ENCODE measurements at regions not wholly inside any gene's neighbourhood (a gene's known extent, or its start where the extent isn't known, plus 50 kb on each side); places are given as distances from the start of the nearest gene placed in this dataset.

DNA sequence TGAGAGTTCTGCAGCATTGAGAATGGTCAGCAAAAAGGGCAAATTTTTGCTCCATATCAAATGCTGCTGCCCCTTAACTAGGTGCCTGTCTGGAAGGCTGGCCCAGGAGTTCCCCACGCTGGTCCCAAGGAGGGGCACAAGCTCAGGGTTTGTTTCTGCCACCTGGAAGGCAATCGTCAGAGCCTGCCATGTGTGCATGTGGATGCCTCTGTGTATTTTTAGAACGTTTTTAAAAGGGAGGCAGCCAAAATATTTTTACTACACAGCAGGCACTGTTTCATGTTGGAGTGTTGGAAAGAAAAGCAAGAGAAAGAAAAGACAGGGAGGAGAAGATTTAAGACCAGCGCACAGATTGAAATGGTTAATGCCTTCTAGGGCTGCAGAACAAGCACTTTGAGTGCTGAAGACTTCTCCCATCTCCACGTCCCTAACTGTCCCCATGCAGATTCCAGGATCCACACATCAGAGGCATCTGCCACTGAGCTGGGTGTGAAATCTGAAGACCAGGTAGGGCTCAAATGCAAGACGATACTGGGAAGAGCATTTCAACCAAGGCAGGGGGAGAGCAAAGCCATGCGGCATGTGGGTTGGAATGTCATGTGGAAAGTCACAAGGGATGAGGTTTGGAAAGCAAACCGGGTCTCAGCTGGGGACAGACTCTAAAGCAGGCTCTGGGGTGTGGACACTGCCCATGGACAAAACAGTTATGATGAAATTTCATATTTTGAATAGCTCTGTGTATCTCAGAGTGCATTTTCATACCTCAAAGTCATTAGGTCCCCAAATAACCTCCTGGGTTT is 557.2 kb downstream of the BCL11B start:
- CTCF ChIA-PET (ENCODE audit: low intra/inter-chr PET ratio, low total read pairs): no interaction called here
- no peak overlapping the region for H3K4me2 ChIP-seq (ENCODE audit: low read depth, low read length)
- BruUV-seq (replicated peaks): no TSS peak
- TF ChIP-seq PCBP2 (optimal IDR thresholded peaks at IDR 0.05; ENCODE audit: low read depth, low read length, poor library complexity, severe bottlenecking) (no peak), STAT5B (CRISPR knock-in tag; IDR thresholded peaks at IDR 0.05) (no peak), ZNF34 (CRISPR knock-in tag; IDR thresholded peaks at IDR 0.05; ENCODE audit: borderline replicate concordance) (no peak), MXI1 (IDR thresholded peaks at IDR 0.05; ENCODE audit: borderline replicate concordance, low read depth, low read length) (no peak), NBN (conservative IDR thresholded peaks at IDR 0.05) (no peak), NR1H2 (CRISPR knock-in tag; IDR thresholded peaks at IDR 0.05; ENCODE audit: borderline replicate concordance, low read depth) (no peak), KLF13 (CRISPR knock-in tag; IDR thresholded peaks at IDR 0.05) (no peak)
- TF ChIP-seq, protein P1, sequence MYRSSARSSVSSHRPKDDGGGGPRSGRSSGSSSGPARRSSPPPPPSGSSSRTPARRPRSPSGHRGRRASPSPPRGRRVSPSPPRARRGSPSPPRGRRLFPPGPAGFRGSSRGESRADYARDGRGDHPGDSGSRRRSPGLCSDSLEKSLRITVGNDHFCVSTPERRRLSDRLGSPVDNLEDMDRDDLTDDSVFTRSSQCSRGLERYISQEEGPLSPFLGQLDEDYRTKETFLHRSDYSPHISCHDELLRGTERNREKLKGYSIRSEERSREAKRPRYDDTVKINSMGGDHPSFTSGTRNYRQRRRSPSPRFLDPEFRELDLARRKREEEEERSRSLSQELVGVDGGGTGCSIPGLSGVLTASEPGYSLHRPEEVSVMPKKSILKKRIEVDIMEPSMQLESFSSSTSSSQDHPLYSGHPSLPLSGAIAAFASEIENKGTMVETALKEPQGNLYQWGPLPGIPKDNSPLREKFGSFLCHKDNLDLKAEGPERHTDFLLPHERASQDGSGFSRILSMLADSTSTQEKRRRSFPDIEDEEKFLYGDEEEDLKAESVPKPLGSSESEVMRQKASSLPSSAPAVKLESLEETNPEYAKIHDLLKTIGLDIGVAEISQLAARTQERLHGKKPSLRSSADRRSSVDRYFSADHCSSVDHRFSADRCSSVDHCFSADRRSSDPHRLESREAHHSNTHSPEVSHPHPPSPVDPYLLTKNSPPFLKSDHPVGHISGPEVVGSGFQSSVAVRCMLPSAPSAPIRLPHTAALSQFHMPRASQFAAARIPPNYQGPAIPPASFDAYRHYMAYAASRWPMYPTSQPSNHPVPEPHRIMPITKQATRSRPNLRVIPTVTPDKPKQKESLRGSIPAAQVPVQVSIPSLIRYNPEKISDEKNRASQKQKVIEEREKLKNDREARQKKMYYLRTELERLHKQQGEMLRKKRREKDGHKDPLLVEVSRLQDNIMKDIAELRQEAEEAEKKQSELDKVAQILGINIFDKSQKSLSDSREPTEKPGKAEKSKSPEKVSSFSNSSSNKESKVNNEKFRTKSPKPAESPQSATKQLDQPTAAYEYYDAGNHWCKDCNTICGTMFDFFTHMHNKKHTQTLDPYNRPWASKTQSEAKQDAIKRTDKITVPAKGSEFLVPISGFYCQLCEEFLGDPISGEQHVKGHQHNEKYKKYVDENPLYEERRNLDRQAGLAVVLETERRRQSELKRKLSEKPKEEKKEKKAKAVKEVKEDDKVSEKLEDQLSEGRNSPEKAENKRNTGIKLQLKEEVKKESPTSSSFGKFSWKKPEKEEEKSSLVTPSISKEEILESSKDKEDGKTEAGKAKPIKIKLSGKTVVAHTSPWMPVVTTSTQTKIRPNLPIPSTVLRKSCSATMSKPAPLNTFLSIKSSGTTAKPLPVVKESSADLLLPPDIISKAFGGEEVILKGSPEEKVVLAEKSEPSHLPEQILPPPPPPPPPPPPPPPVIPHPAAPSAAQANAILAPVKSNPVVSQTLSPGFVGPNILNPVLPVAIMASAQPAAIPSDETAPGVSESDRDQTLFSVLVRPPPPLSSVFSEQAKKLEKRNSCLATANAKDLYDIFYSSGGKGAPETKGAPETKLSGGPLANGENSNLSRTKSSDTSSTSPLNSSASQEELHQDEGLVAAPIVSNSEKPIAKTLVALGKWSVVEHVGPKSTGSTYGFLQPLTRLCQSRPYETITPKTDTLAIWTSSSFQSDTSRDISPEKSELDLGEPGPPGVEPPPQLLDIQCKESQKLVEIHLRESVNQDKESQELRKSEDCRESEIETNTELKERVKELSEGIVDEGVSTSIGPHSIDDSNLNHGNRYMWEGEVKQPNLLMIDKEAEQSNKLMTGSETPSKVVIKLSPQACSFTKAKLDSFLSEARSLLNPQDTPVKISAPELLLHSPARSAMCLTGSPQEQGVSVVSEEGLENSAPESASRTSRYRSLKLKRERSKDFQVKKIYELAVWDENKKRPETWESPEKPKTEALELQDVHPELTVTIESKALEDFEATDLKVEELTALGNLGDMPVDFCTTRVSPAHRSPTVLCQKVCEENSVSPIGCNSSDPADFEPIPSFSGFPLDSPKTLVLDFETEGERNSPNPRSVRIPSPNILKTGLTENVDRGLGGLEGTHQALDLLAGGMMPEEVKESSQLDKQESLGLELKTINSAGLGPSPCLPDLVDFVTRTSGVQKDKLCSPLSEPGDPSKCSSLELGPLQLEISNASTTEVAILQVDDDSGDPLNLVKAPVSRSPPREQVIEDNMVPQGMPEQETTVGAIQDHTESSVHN (CRISPR knock-in tag; IDR thresholded peaks at IDR 0.05): no peak
- TF ChIP-seq, protein P2, sequence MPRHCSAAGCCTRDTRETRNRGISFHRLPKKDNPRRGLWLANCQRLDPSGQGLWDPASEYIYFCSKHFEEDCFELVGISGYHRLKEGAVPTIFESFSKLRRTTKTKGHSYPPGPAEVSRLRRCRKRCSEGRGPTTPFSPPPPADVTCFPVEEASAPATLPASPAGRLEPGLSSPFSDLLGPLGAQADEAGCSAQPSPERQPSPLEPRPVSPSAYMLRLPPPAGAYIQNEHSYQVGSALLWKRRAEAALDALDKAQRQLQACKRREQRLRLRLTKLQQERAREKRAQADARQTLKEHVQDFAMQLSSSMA (CRISPR knock-in tag; IDR thresholded peaks at IDR 0.05): no peak
- TF ChIP-seq, protein P3, sequence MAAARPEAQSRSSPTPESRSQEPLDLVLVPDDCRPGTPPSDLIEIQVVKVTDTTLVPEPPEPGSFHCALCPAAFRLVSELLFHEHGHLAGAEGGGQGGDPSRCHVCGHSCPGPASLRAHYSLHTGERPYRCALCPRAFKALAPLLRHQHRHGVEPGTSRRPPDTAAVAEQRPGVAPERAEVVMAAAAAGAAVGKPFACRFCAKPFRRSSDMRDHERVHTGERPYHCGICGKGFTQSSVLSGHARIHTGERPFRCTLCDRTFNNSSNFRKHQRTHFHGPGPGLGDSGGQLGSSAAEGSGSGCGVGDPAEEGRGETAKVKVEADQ (CRISPR knock-in tag; IDR thresholded peaks at IDR 0.05; ENCODE audit: borderline replicate concordance): no peak

More for the DNA sequence above, 557.2 kb downstream of the BCL11B start:
- DNase-seq (ENCODE audit: low spot score) (no peak), FAIRE-seq (no peak), ATAC-seq (no peak)
- in situ Hi-C loops (cut with HindIII; ENCODE audit: extremely low pct_ligation_motif_present, low pct_unique_long_range_greater_than_20kb): no loop called here
- Histone ChIP-seq H3K4me3 (replicated peaks in 1 of 3; ENCODE audit: insufficient read depth in 1 of 3, low read depth in 2 of 3, low read length in 3 of 3) (no peak overlapping the region), H3K27ac (ENCODE audit: extremely low read length, insufficient read depth, low read length) (no peak overlapping the region), H3K9me3 (ENCODE audit: low read length) (no peaks in the 10 kb centered on the region), H3K9ac (ENCODE audit: insufficient read depth, low read depth, low read length) (no peak overlapping the region), H3K4me1 (ENCODE audit: insufficient read depth, low read length) (peaks cover 5% of the 10 kb centered on the region; the same call in 1 of the 2 replicates), H4K20me1 (ENCODE audit: insufficient read depth, low read length) (no peaks in the 10 kb centered on the region), H3K79me2 (ENCODE audit: insufficient read depth, low read length) (no peaks in the 10 kb centered on the region), H3K36me3 (replicated peaks in 1 of 2; ENCODE audit: control insufficient read depth in 1 of 2, insufficient read depth in 2 of 2, low read length in 2 of 2) (no peaks in the 10 kb centered on the region), H3K27me3 (ENCODE audit: control insufficient read depth in 1 of 2, insufficient read depth in 2 of 2, low read length in 2 of 2) (peaks cover 0 to 5% of the 10 kb centered on the region in 2 experiments; a peak in 1 of 5 replicates), H2AFZ (ENCODE audit: low read length) (no peak overlapping the region)
- POLR2A ChIA-PET: no interaction called here
- intact Hi-C loops (cut with micrococcal nuclease; ENCODE audit: unreplicated experiment): no loop called here
- WGBS (ENCODE audit: low lambda C conversion rate): 5% methylated on average over 8 of the region's 8 CpGs

Measured in HepG2 (cell line).